Activated CD4-positive, alpha-beta T cell treated with anti-CD3 and anti-CD28 coated beads, Interleukin-2, amount 50 U/mL, for 48 hours (primary cell): ENCODE measurements at regions not wholly inside any gene's neighbourhood (a gene's known extent, or its start where the extent isn't known, plus 50 kb on each side); places are given as distances from the start of the nearest gene placed in this dataset.

Source experiments
- DNase-seq, 2 experiments: peaks; one replicate each; pipeline ENCODE4 v3.0.0-alpha.2; 2020

GRCh38 chr1:81128079-81128478, 672.7 kb upstream of the ADGRL2 start:
- no peak for DNase-seq

- no peak for DNase-seq
Observed at GRCh38 chr1:81126989-81127581, 673.6 kb upstream of the ADGRL2 start.

GRCh38 chr1:81125672-81126071, 675.1 kb upstream of the ADGRL2 start:
- DNase-seq = no peak

DNA sequence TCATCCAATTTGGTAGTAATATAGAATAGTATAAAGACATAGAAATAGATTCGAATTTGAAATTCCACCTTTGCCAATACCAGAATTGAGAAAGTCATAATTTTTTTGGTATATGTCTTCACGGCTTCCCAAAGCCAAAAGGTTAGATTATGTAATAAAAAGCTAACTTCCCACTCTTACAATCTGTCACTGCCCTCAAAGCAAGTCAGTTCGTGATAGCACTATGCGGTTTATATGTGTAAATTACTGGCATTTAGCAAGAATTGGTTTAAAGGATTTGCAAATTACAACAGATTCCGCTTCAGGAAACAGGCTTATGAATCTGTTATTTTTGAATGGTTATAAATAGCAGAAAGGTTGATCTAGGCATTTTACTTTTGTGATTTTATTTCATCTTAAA, 679.4 kb upstream of the ADGRL2 start:
- DNase-seq = no peak

DNA sequence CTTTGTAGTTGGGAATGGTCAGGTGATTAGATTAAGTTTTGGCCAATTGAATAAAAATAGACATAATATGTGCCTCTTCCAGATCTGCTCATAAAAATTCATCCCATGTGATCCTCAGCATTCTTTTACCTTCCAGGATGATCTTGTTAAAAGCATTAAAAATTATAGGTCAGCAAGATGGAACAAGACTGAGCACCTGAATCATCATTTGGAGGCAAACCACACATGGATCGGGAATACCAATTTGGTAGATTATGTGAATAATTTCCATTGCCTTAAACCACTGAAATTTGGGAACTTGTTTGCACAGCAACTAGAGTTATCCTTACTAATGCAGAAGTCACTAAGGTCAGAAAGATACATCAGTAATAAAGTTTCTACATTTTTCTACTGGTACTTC, 681.4 kb upstream of the ADGRL2 start:
- no peak for DNase-seq

DNA sequence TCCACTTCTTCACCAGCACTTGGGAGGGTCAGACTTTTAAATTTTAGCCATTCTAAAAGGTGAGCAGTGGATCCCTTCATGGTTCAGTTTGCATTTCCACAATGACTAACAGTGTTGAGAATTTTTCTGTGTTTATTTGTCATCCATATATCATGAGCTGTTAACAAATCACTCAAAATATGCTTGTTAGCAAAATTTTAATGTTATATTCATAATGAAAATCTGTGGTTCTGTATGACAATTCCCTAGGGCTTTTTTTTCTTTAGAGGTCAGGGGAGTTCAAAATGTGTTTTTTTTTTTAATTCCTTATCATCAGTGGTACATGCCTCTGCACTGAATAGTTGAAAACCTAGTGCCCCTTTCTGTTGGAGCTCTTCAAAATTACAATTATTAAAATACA, 682.2 kb upstream of the ADGRL2 start:
- DNase-seq = no peak

GRCh38 chr1:81115422-81115821, 685.3 kb upstream of the ADGRL2 start:
- no peak for DNase-seq

DNA sequence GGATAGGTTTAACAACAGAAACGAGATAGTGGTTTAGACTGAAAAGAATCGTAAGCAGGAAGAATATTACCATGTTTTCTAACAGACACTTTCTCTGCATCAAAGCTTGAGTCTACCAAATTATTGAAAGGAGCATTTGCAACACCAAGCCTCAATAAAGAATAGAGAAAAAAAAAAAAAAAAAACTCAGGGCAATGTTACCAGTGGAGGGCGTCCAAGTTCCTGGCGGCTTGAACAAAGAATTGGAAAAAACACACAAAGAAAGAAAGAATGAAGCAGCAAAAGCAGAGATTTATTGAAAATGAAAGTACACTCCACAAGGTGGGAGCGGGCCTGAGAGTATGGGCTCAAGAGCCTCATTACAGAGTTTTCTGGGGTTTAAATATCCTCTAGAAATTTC, 686.5 kb upstream of the ADGRL2 start:
- DNase-seq = no peak

GRCh38 chr1:81113688-81114087, 687.0 kb upstream of the ADGRL2 start:
- no peak for DNase-seq

DNA sequence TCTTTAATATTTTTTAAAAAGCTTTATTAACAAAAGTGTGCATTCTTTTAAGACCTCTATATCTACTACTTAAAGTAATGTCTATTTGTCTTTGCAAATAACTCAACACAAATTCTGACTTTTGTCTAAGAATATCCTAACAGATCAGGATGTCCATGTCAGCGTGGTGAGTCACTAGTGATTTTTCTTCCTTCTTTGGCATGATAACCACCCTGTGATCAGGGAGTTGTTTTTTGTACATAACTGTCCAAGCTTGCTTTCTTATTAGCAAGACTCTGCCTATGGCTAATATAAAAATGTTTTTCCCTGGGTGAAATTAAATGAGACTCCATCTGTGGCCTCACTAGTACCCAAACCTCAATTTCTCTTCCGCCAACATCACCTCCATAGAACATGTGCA, 688.9 kb upstream of the ADGRL2 start:
- no peak for DNase-seq

GRCh38 chr1:81109038-81109437, 691.7 kb upstream of the ADGRL2 start:
- no peak for DNase-seq

GRCh38 chr1:81097860-81098259, 702.9 kb upstream of the ADGRL2 start:
- no peak for DNase-seq

GRCh38 chr1:81073580-81073979, 727.2 kb upstream of the ADGRL2 start:
- no peak for DNase-seq

DNA sequence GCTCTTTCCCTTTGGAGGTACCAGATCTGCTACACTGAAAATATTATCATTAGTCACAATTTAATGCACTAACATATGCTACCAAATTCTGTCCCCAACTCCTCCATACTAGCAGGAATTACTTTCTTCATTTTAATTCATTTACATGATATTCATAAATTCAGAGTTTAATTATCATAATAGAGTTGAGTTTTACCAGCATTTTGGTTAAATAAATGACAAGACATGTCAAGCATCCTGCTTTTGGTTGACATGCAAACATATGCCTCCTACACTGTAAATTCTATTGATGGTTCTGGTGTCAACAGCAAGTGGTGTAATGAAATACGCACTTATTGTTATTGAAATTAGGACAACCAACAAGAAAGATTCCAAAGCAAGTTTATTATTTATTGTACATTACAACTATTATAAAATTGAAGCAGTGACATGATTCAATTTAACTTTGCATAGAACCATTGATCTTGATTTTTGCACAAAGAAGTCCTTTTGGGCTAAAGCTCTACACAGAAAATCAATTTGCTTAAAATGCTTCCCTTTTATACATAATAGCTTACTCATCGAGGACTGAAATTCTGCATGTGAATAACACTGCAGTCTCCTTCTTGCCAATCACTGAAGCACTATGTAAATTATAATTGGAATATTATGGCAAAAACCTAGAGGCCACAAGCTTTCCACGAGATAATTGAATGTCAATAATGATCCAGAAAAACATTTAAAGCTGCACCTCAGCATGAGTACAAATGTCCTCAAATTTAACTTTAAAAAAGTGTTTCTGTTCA, 728.6 kb upstream of the ADGRL2 start:
- DNase-seq = no peak

DNA sequence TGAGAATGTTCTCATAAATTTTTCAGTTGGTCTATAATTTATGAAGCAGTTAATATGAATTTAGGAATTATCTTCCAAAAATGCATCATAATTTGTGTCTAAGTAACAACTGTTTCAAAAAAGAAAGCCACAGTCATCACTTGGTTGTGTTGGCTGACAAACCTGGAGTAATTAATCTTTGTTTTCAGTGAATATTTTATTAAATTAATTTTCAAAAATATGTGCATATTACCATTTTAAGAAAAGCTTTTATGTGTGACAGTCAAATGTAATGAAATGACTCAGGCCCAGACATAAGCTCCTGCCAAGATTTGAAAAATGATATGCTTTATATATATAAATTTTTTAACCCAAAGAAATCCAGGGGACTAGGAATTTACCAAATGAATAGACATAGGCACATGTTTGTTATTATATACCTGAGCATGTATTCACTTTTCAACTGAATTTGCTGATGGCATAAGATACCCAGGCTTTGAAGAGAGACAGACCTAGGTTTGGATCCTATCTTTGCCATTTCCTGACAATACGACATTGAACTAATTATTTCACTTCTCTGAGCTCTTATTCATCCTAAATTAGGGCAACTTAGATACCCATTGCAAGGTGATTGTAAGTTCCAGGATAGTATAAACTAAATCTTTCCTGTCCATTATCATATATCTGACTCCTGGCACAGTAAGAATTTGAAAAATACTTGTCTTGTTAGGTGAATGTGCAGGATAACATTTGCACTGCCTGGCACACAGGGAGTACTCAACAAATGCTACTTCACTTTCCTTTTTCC, 729.5 kb upstream of the ADGRL2 start:
- DNase-seq = no peak

- no peak for DNase-seq
Observed at GRCh38 chr1:81069856-81070255, 730.9 kb upstream of the ADGRL2 start.

DNA sequence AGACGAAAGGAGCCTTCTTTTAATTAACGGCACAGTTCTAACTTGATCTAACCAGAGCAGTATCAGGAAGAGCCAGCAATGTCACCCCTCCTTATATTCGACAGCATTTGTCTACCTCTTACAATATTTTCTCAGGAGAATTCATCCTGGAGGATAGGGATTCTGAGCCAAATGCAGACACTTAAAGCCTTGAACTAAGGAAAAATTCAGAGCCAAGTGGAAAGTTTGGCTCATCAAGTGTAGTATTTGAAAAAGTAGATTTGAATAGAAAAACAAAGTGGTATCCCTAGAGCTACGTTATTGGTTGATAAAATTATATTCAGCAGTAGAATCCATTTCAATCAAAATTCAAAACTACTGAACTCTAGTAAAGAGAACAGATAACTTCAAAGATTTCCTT, 732.0 kb upstream of the ADGRL2 start:
- no peak for DNase-seq

DNA sequence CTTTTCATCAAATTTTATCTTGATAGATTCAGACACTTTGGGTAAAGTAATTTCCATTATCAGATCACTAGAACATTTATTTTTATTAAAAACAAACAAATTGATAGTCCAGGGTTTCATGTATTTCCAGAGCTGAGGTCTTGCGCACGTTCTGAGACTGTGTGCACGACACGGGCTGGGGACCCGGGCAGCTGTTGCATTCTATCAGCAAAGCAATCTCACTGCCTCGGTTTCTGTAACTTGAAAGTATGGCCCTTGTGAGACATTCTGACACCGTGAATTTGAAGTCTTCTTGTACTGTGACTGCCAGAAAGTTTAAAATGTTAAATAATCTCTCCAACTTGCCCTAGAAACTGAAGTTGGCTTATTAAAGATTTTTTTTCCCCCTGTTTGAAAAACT, 746.9 kb upstream of the ADGRL2 start:
- DNase-seq = no peak

- DNase-seq = no peak
Observed at GRCh38 chr1:81052162-81052561, 748.6 kb upstream of the ADGRL2 start.

DNA sequence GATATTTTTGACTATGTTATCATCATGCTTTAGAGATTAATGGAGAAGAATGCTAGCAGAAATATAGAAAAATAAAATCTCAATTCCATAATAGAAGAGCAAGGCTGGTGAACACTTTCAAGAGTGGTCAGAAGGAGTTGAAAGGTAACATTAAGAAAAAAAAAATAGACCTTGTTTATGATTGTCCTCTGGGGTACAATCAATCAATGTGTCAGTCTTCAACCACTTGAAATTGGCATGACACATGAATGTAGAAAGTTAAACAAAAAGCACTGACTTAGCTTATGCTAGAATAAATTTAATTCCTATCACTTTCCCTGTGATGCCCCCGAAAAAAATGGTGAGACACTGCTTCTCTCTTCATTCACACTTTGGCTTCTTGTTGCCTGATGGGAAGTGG, 750.3 kb upstream of the ADGRL2 start:
- no peak for DNase-seq

GRCh38 chr1:81044708-81045107, 756.0 kb upstream of the ADGRL2 start:
- no peak for DNase-seq

GRCh38 chr1:81042225-81042624, 758.5 kb upstream of the ADGRL2 start:
- no peak for DNase-seq

- DNase-seq = no peak
Observed at GRCh38 chr1:81034291-81034690, 766.4 kb upstream of the ADGRL2 start.

DNA sequence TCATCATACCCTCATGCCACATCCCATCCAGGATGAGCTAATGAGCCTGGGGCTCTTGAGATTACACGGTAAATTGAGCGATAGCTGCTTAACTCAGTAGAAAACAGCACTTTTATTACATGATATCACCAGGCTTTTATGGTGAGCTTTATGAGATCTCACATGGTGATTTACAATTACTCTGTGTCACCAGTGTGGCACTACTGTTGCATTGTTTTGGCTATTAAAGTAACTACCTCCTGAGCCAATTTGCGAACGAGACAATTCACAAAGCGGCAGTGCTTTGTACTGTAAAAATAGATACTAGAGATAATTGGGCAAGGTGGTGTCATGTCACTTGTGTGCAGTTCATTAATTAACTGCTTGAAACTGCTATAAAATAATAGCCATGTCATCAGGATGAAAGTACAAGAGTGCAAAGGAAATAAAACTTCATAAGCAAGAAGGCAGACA, 767.7 kb upstream of the ADGRL2 start:
- DNase-seq = no peak
